ENCODE measurements at regions not wholly inside any gene's neighbourhood (a gene's known extent, or its start where the extent isn't known, plus 50 kb on each side); places are given as distances from the start of the nearest gene placed in this dataset.
A peak's percentile ranks its signal among the peaks of the same experiment; 100 is the strongest.

DNA sequence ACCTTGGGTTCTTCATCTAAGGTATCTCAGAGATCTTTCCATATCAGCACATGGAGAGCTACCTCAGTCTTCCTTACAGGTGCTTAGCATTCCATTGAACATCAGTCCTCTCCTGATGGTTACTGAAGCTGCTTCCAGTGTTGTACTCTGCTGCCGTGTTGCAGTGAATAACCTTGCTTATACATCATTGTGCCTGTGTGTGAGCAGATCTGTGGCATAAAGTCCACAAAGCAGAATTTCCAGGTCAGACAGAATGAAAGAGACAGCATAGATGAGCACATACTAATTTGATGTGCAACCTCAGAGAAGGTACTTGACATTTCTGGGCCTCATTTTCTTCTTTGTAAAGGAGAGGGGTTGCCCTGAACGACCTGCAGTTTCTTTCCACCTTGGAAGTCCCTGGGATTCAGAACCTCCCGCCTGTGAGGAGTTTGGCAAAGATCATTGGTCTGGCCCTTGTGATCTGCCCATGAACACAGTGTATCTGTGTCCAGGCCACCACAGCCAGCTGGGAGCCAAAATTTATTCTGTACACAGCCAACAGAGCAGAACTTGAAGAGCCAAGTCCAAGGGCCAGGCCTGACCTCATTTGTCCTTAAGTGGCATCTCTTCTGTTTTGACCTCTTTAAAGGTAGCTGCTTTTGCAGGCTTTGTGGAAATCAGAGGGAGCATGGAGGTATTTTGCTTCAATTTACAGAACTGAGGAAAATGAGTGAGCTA lies 57.2 kb upstream of the SLC7A14 start:
- Mint-ChIP-seq H3K27ac (peak overlapping the region in 1 of 3 experiments; percentile 39), H3K4me3 (no peak overlapping the region), H3K27me3 (ENCODE audit: low read depth) (no peaks in the 10 kb centered on the region), H3K4me1 (no peaks in the 10 kb centered on the region), H3K36me3 (ENCODE audit: low read depth) (no peaks in the 10 kb centered on the region), H3K9me3 (peaks cover 5% of the 10 kb centered on the region)
- no peak for TF ChIP-seq CTCF (IDR thresholded peaks at IDR 0.05; ENCODE audit: unreplicated experiment in 3 of 3)

GRCh38 chr3:170641510-170642236 lies 55.8 kb upstream of the SLC7A14 start:
- Mint-ChIP-seq H3K36me3 (ENCODE audit: low read depth) (no peaks in the 10 kb centered on the region), H3K4me3 (no peak overlapping the region), H3K9me3 (peaks cover 3% of the 10 kb centered on the region), H3K27me3 (ENCODE audit: low read depth) (no peaks in the 10 kb centered on the region), H3K4me1 (no peaks in the 10 kb centered on the region), H3K27ac (no peak overlapping the region)
- TF ChIP-seq CTCF (IDR thresholded peaks at IDR 0.05; ENCODE audit: unreplicated experiment in 3 of 3), result no peak

DNA sequence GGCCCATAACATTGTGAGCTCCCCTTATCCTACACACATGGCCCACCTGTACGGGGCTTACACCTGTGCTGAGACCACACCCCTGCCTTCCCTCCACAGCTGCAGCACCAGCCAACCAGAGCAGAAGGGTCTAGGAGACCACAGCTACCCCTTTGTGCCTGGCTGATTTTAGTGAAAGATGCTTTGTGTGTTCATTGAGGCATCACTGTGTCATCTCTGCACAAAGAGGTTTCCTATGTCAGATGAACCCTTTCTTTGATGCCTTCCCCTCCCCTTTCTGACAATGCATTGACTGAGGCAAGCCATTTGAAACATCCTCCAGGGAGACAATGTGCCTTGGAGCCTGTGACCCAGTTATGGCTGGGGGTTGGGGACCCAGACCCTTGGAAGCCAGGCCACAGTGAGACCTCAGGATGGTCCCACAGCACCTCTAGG lies 54.9 kb upstream of the SLC7A14 start:
- Mint-ChIP-seq H3K36me3 (ENCODE audit: low read depth) (no peaks in the 10 kb centered on the region), H3K4me3 (no peak overlapping the region), H3K9me3 (peaks cover 3% of the 10 kb centered on the region), H3K4me1 (peaks cover 5% of the 10 kb centered on the region), H3K27ac (no peak overlapping the region), H3K27me3 (ENCODE audit: low read depth) (no peaks in the 10 kb centered on the region)
- TF ChIP-seq CTCF (IDR thresholded peaks at IDR 0.05; ENCODE audit: unreplicated experiment in 3 of 3), result no peak

DNA sequence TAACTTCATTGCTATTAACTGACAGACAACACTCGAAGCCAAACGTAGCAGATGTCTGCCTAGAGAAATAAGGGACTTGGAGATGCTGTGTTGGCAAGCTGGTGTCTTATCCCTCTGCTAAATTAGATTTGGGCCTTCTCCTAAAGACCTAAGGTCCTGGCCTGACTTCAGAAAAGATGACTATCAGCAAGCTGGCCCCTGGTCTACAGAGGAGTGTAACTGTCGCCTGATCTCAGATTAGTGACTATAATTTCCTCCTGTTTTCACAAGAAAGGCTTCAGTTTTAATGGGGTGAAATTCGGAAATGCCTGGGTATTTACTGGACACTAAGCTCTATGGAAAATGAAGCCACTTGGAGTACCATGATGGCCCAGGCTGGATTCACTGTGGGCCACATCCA lies 53.1 kb upstream of the SLC7A14 start:
- no peak overlapping the region for H3K4me3 Mint-ChIP-seq
- peaks cover 3% of the 10 kb centered on the region for H3K9me3 Mint-ChIP-seq
- peaks cover 5% of the 10 kb centered on the region for H3K4me1 Mint-ChIP-seq
- TF ChIP-seq CTCF (IDR thresholded peaks at IDR 0.05; ENCODE audit: unreplicated experiment in 3 of 3), result no peak
- H3K27me3 Mint-ChIP-seq (ENCODE audit: low read depth), result no peaks in the 10 kb centered on the region
- no peaks in the 10 kb centered on the region for H3K36me3 Mint-ChIP-seq (ENCODE audit: low read depth)
- H3K27ac Mint-ChIP-seq, result no peak overlapping the region

DNA sequence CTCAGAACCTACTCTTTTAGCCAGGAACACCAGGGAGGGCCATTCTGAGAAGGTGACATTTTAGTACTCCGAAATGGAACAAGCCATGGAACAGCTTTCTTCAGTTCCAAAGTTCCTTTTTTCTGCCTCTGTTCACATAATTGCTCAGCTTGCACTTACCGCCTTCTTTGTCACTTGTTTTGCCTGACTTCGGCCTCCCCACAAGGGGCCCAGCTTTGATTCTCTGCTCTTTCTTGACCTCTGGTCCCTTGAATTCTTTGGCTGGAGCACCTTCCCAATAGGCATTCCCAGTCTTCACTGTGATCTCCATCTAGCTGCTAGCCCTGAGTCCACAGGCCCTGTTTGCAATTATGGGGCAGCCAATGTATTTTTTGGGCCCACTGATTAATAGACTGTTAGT lies 51.4 kb upstream of the SLC7A14 start:
- no peaks in the 10 kb centered on the region for H3K9me3 Mint-ChIP-seq
- H3K4me1 Mint-ChIP-seq, result peaks cover 5% of the 10 kb centered on the region
- TF ChIP-seq CTCF (IDR thresholded peaks at IDR 0.05; ENCODE audit: unreplicated experiment in 3 of 3), result no peak
- H3K36me3 Mint-ChIP-seq (ENCODE audit: low read depth), result no peaks in the 10 kb centered on the region
- H3K27ac Mint-ChIP-seq, result peak overlapping the region in 1 of 3 experiments; percentile 27
- H3K27me3 Mint-ChIP-seq (ENCODE audit: low read depth), result no peaks in the 10 kb centered on the region
- H3K4me3 Mint-ChIP-seq, result no peak overlapping the region
